Fibroblast of lung (primary cell): ENCODE measurements at regions not wholly inside any gene's neighbourhood (a gene's known extent, or its start where the extent isn't known, plus 50 kb on each side); places are given as distances from the start of the nearest gene placed in this dataset.

ENCODE experiments used
- DNase-seq, 2 donors: peaks; one replicate each; pipeline versions ENCODE4 v3.0.0 to v3.0.0-alpha.2; 2010; ENCODE audit warnings: low read depth in 2 of 2
- H2AFZ ChIP-seq: 2 replicates; pipeline ENCODE4 v1.5.1; 2012; ENCODE audit warnings: low read length, control low read depth, inconsistent platforms
- H3K27ac ChIP-seq: 2 replicates; pipeline ENCODE4 v1.5.1; 2011; ENCODE audit warnings: low read length, control low read depth; ENCODE audit not compliant: insufficient read depth
- H3K27me3 ChIP-seq: 2 replicates; pipeline ENCODE4 v1.5.1; 2011; ENCODE audit warnings: mild to moderate bottlenecking, low read length; ENCODE audit not compliant: control insufficient read depth, insufficient read depth
- H3K36me3 ChIP-seq: 2 replicates; pipeline ENCODE4 v1.5.1; 2011; ENCODE audit warnings: low read length; ENCODE audit not compliant: control insufficient read depth, insufficient read depth
- H3K4me1 ChIP-seq: 2 replicates; pipeline ENCODE4 v1.5.1; 2011; ENCODE audit warnings: low read length; ENCODE audit not compliant: control insufficient read depth, insufficient read depth; ENCODE audit errors: extremely low read depth
- H3K4me2 ChIP-seq: 2 replicates; pipeline ENCODE4 v1.5.1; 2011; ENCODE audit warnings: low read length, control low read depth; ENCODE audit not compliant: insufficient read depth; ENCODE audit errors: extremely low read depth
- H3K4me3 ChIP-seq, 4 experiments: fragments of 200-600 bp in 1 of 4; sonication (generic) in 1 of 4; replicated peaks in 1 of 4; 2 replicates each; pipeline ENCODE4 v1.5.1; 2011 to 2016; ENCODE audit warnings: low read length in 4 of 4, low read depth in 3 of 4, mild to moderate bottlenecking in 3 of 4, control low read depth in 2 of 4, inconsistent platforms in 1 of 4, mixed read lengths in 1 of 4; ENCODE audit not compliant: insufficient read depth in 1 of 4; ENCODE audit errors: control extremely low read depth in 1 of 4
- H3K79me2 ChIP-seq: 2 replicates; pipeline ENCODE4 v1.5.1; 2012; ENCODE audit warnings: mild to moderate bottlenecking, low read length, inconsistent platforms; ENCODE audit not compliant: control insufficient read depth, insufficient read depth
- H3K9ac ChIP-seq: 2 replicates; pipeline ENCODE4 v1.5.1; 2011; ENCODE audit warnings: mild to moderate bottlenecking, low read length, control low read depth; ENCODE audit not compliant: insufficient read depth
- H3K9me3 ChIP-seq: 2 replicates; pipeline ENCODE4 v1.5.1; 2012; ENCODE audit warnings: low read depth, low read length; ENCODE audit not compliant: control insufficient read depth, insufficient read depth
- H4K20me1 ChIP-seq: 2 replicates; pipeline ENCODE4 v1.5.1; 2011; ENCODE audit warnings: low read length; ENCODE audit not compliant: control insufficient read depth, insufficient read depth; ENCODE audit errors: extremely low read depth
- CTCF ChIP-seq, 2 donors: IDR thresholded peaks in 1 of 2; conservative IDR thresholded peaks in 1 of 2; 1 replicate in 1 of 2; 2 replicates in 1 of 2; pipeline ENCODE4 v1.5.1; 2011 to 2012; ENCODE audit warnings: low read length in 2 of 2, control low read depth in 1 of 2, inconsistent platforms in 1 of 2, low read depth in 1 of 2, mild to moderate bottlenecking in 1 of 2
- EZH2 ChIP-seq: IDR thresholded peaks from 2 replicates; pipeline ENCODE4 v1.5.1; 2012; ENCODE audit warnings: low read length, control low read depth, mild to moderate bottlenecking; ENCODE audit errors: missing control alignments

- Histone ChIP-seq H3K9ac (no peak overlapping the region), H3K79me2 (peaks cover 1% of the 10 kb centered on the region), H3K4me1 (no peaks in the 10 kb centered on the region), H4K20me1 (no peaks in the 10 kb centered on the region), H3K9me3 (no peaks in the 10 kb centered on the region), H2AFZ (no peak overlapping the region), H3K4me3 (no peak overlapping the region), H3K36me3 (no peaks in the 10 kb centered on the region), H3K27me3 (no peaks in the 10 kb centered on the region), H3K4me2 (no peak overlapping the region), H3K27ac (no peak overlapping the region)
- DNase-seq: no peak
- TF ChIP-seq EZH2: no peak
- TF ChIP-seq CTCF (conservative IDR thresholded peaks at IDR 0.05 in 1 of 2, IDR thresholded peaks at IDR 0.05 in 1 of 2; ENCODE audit: low read depth in 1 of 2, low read length in 2 of 2): no peak
Observed at GRCh38 chr10:91170418-91170817, 50.0 kb upstream of the PCGF5 start.
